Hematopoietic multipotent progenitor cell treated with erythropoietin and hydrocortisone succinate and interleukin-3 and kit ligand, for 6 days (in vitro differentiated cells): ENCODE measurements at regions not wholly inside any gene's neighbourhood (a gene's known extent, or its start where the extent isn't known, plus 50 kb on each side); places are given as distances from the start of the nearest gene placed in this dataset.

Experiments used
- DNase-seq: peaks from one replicate; pipeline ENCODE4 v3.0.0-alpha.2; 2015

DNA sequence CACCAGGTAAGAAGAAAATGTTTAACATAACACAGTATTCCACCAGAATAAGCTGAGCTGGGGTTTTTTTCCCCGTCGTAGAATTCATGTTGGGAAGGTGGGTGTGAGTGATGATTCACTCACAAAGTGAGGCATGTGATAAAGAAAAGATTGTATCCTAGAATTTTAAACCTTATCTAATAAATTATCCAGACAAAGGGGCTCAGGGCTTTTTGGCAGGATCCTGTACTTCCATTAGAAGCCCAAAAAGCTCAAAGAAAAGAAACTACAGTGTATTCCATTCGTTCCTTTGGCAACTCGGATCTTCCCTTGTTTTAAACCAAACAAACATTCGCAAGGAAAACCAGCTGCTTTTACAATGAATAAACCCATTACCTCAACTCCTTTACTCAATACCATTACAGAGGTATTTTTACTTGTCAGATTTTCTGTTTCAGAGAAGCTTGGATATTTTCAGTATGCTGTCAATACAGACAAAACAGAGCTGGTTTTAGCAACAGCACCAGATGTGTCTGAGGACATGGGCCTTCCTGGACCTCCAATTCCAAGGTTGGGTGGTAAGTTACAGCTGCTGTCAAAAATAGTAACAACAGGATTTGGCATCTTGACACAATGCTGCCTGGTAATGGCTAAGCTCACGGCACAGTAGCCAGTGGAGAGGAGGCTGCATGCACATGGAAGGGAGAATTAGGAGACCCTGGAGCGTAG, 159.9 kb upstream of the RUNX1 start:
- DNase-seq = no peak

DNA sequence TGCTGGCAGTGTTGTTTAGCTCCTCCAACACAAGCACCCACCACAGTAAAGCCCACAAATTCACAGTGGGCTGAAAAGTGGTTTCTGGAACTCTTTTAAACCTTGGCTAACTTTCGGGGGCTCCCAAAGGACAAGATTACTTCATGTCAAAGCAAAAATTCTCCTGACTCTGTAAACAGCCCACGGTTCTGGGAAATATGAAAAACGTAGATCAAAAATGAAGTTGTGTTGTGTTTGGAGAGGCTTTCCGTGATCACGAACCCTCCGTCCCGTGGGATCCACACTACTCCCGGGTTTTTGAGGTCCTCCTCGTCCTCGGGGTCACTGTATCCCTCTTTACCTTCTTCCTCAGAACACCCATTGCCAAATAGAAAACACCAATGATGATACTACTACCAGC, 159.0 kb upstream of the RUNX1 start:
- DNase-seq = no peak

DNA sequence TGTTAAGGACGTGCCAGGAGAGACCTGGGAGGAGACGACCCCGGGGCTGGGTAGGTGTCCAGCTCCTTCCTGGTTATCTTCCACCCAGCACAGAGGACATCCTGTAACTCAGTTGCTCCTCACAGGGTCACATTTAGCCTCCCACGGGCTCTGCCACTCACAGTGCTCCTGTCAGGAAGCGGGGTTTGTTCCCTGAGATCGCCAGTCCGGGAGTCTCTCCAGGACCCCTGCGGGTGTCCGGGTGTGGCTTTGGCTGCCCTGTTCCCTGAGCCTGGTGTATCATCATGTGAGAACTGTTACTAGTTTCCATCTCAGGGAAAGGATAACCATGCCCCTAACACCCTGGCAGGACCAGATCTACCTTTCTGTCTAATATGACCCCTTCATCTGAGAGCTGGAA, 158.2 kb upstream of the RUNX1 start:
- DNase-seq = no peak

DNA sequence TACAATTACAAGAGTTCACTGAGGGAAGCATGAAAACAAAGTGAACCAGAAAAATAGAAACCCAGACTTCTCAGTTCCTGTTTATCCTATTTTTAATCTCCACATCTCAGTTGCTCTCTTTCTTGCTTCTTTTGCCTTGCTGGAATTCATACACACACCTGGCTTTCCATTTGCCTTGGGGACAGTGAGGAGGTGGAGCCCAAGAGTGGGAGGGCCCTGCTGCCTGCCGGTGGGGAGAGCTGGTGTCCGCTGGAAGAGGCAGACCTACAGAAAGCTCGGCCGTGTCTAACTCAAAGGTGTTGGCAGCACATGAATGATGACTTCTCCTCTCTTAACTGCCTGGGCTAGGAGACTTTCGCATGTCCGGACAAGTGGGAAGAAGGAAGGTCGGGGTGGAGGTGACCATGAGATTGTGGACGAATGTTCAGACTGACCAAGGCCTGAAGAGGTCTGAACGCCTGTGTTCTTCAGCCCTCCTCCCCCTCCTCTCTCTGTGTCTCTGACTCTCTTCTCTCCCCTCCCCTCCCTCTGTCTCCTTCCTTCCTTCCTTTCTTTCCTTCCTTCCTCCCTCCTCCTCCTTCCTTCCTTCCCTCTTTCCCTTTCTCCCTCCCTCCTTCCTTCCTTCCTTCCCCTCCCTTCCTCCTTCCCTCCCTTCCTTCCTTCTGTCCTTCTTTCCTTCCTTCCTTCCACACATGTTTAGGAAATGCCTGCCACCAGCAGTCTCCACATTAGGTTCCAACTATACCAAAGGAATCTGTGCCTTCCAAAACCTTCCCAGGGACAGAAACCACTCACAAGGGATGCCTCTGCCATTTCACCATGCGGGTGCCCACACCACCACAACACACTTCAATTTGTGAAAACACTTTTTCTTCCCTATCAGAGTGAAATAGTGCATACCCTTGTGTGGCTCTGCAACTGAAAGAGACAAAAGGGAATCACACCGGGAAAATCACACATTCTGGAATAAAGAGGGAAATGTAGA, 157.3 kb upstream of the RUNX1 start:
- no peak for DNase-seq

DNA sequence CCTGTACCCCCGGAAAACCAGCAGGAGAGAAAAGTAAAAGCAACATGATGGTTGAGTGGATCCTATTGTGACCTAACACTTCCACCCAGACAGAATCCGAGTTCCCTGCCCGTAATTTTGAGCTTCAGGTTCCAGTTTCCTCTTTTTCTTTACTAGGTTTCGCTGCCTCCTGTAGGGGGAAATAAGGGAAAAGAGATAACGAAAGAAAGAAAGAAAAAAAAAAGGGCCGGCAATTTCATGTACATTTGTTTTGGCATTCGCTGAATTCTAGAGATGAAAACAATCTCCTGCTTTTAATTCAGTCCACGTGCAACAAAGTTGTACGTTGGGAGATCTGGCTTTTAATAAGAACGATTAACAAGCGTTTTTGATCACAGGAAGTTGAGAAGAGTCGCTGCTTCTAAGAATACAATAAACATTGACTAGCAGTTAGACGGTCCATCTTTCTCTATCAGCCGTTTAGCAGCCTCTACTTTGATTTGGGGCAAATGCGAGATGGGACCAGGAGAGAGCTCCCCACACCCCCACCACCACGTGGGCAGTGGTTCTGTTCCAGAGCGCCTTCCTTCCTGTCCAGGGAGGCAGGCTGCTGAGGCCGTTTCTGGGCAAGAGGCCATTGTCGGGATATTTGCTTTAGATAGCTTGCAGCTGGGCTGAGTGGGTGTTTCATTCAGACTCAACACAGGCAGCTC, 155.9 kb upstream of the RUNX1 start:
- DNase-seq = peak; percentile 64

DNA sequence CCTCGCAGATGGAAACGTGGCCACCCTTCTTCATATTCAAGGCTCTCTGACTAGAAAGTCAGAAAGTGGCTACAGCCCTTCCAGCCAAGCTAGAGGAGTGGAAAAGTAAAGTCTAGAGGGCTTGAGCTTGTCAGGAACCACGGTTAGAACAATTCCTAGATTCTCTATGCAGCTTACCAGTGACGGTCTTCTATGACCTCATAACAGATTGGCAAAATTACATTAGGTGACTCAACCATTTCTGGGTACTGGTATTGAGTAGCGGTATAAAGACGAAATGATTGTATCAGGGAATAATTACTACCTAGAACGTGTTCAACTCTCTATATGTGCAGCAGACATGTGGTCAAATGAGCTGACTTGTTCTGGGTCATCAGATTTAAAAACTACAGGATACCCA, 155.0 kb upstream of the RUNX1 start:
- DNase-seq = no peak

DNA sequence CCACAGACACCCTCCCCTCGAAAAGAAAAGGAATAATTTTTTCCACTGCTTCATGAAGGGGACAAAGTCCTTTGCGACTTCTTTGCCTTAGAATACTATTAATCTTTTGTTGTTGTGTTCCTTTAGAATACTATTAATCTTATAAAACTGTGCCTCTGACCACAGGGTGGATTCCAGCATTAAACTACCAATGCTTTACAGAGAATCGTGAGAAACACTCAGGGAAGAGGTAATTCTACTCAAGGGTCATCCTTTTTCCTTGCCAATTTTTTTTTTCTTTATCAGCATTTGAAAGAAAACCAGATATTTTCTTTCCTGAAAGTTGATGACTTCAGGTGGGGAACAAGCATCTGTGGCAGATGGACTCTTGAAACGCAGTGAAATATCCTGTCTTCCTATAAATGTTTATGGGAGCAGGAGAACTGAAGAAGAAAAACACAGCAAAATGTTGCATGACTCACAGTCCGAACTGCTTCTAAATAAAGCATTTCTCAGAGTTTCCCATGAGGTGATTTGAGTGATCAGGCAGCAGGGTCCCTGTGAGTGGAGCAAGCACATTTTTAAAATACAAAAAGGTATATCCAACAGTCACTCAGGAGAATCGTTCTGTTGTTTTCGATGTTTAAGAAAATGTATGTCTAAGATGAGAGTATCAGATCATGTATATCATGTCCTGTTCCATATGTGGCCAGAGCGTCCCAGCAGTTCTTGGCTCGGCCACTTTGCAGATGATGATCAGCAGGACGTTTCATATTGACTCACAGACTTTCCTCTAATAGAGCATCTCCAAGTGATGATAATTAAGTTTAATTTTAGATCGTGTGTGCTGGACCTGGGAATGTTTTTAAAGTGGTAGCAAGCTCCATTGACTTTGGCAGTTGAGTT, 154.2 kb upstream of the RUNX1 start:
- no peak for DNase-seq

DNA sequence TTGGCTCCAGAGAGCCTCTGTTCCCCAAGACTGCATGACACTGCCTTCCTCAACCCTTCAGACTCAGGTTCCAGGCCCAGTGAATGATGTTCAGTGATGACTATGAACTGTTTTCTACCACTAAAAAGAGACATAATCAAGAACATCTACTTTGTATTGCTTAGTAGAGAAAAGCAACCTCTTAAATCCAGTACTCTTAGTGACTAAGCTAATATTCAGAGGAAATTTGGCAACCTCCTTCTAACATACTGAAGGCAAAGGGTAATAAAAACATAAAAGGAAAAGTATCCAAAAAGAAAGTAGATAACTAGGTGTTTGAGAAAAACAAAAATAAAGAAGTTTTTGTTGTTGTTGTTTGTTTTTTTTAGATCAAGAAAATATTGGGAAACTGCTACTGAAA, 153.3 kb upstream of the RUNX1 start:
- DNase-seq = no peak

DNA sequence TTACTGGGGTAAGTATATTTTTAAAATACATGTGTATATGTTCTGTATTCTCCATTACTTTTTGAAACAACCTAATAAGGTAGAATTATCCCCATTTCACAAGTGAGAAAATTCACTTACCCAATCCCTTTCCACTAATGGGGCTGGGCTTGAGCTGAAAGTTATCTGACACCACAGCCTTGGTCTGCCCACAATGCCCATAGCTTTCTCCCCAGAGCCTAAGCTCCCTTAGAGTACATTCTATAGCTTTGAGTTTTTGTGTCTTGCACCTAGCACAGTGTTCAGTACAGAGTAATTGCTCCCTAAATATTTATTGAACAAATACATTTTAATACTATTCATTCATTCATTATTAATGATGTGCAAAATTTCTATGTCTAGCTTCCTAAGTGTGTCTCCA, 152.7 kb upstream of the RUNX1 start:
- DNase-seq = no peak

DNA sequence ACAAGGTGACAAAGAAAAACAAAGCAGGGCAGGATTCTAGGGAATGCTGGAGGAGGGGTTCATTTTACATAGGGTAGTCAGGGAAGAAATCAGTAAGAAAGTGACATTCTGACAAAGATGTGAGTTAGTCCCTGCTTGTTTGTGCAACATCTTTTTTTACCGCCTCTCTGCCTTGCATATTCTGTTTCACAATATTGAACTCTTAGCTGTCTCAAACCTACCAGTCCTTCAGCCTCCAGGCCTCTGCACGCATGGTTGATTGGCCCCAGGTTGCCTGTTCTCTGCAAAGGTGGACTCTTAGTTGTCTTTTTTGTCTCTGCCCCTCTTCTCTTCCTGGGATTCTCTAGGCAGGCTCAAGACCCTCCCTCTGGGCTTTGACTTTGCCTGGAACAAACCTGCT, 152.2 kb upstream of the RUNX1 start:
- DNase-seq = no peak

DNA sequence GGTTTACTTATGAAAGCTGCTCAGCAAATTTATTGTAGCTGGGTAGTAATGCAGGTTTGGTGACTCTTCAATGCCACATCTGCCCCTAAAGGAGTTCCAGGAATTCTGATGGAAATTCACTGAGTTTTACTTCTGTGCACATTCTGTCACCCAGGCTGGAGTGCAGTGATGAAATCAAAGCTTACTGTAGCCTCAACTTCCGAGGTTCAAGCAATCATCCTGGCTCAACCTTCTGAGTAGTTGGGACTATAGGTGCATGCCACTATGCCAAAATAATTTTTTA, 150.6 kb upstream of the RUNX1 start:
- DNase-seq = no peak

DNA sequence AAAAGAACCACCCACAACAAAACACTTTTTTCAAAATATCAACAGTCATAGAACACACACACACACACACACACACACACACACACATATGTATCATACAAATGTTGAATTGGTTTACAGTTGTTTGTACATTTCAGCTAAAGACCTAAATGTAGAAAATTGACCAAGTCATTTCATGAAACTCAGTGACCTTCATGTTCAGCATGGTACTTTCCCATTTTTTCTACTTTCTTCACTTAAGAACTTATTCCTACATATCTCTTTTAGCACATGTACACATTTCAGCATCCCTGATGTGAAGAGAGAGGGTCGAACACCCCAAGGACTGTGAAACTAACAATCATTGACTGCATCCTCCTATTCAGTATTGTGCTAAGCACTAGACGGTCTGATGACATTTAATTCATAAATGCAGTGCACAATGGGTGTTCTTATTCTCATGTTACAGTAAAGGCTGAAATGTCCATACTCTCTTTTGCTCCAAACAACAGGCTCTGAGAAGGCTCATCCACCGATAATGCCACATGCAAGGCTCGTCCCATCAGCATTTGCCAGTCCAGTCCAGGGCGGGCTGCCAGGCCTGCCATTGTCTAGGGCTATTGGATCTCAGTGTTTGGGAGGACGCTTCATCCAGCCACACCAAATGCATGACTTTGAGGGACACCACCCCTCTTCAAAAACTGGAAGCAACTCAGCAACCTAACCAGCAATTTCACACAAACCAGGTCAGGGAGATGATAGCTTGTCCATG, 150.1 kb upstream of the RUNX1 start:
- DNase-seq = no peak

DNA sequence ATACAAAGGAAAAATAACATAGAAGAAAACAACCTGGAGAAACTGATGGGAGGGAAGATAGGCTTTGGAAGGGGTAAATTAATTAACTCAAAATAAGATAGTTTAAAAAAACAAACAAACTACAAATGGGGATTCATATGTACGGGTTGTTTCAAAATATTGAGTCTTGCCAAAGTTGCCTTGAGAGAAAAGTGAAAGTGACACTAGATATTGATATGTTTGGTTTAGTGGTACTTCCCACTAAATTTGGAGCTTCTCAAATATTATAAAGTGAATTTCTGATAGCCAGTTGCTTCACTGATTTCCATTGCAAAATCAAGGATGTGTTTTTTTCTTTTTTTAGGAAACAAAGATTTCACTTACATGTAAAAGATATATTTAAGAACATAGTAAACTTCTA, 149.5 kb upstream of the RUNX1 start:
- no peak for DNase-seq

DNA sequence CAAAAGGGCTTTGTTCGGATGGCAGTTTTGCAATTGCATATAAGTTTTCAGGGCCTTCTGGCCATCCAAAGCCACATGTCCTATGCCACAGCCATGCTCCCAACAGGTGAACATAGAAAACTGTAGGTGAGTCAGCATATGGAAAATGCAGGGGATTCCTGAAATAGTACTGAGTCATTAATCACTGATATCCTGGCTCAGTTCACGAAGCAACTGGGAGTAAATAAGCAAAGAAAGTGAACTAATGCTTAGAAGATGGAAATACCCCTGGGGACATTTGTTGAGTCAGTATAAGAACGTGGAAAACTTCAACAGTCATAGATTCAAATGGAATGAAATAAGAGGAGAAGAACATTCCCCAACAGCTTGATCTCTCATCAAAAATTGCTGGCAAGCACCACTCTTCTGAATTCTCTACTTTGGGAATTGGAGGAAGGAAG, 148.9 kb upstream of the RUNX1 start:
- no peak for DNase-seq

DNA sequence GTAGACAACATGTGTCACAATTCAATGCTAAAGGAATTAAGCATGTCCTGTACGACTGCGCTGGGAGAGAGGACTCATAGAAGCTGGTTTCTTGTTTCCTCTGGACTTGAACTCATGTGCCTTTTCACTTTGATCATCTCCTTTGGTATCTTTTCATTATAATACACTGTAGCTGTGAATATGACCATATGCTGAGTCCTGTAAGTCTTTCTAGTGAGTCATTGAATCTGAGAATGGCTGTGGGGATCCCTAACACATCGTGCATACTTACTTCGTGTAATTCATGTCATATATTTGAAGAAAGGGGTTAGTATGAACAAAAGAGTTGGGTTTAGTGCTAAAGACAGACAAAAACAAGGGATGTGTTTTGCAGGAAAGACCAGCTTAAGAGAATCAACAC, 148.1 kb upstream of the RUNX1 start:
- no peak for DNase-seq

DNA sequence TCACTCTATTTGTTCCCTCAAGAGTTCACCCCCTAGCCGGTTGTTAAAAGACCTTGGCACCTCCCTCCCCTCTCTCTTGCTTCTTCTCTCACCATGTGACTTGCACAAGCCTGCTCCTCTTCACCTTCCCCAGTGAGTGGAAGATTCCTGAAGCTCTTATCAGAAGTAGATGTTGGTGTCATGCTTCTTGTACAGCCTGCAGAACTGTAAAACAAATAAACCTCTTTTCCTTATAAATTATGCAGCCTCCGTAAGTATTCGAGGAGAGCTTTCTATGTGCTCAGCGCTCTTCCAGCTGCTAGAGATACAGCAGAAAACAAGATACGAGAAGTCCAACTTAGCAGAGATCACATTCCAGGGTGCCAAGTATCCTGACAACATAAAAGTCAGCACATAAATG, 147.0 kb upstream of the RUNX1 start:
- DNase-seq = no peak

DNA sequence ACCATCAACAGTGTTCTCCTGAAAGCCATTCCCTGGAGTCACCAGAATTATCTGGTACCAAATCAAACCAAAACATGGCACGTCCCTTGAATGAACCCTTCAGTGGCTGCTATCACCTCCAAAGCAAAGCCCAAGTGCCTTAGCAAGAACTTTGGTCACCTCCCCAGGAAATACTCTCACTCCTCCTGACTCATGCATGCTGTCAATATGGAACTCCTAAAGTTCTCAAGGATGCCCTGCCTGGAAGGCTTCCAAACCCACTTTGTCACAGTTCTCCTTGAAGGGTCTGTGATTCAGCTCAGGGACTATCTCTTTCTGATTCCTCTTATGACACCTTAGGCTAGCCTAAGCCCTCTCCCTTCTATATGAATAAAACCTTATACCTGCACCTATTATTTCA, 146.1 kb upstream of the RUNX1 start:
- DNase-seq = no peak

DNA sequence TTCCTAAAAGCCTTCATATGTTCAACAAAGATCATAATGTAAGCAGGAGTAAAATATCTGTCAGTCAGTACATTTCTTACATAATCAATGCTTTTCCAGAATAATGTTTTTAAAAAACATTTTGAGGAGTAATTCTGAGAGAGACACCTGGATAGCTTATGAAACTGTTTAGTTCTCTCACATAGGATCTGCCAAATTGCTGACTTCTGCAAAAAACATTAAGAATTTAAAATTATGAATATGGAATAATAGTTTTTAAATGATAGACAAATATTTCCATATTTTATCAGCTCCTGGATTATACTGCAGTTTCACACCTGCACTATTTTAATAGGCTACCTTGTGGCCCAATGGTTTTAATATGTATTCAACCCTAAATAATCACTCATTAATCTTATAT, 142.7 kb upstream of the RUNX1 start:
- DNase-seq = no peak

DNA sequence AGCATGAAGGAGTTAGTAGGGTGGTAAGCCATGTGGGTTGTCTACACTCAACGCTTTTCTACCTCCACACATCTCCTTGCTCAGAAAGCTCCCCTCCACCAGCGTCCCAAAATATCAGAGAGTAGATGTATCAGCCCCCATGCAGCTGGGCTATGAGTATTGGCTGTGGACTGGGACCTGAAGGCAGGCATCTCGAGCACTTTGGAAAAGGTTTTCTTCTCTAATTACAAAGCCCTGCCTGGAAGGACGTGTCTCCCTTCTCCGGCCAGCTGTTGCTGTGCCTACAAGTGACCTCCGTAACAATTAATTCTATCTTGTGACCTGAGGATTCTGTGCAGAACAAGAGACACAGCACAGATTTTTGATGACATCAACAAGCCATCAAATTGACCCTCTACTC, 142.0 kb upstream of the RUNX1 start:
- DNase-seq = no peak

DNA sequence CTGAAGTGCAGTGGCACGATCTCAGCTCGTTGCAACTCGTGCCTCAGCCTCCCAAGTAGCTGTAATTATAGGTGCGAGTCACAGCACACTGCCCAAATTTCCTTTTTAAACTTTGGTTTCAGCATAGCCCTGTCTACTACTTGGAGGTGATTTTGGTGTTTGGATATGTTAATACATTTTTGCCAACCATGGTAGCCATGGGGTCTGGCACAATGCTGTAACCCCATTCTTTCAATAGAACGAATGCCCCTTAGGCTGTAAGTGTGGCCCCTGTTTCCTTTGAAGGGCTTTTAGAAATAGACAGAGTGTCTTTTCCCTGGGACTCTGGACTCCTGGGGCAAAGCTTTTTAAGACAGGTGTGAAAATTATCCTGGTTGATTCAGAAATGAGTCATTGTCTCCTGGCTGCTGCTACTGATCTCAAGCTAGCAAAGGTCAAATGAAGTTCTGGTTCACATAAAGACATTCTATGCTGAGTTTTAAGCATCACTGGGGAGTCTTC, 141.1 kb upstream of the RUNX1 start:
- no peak for DNase-seq

DNA sequence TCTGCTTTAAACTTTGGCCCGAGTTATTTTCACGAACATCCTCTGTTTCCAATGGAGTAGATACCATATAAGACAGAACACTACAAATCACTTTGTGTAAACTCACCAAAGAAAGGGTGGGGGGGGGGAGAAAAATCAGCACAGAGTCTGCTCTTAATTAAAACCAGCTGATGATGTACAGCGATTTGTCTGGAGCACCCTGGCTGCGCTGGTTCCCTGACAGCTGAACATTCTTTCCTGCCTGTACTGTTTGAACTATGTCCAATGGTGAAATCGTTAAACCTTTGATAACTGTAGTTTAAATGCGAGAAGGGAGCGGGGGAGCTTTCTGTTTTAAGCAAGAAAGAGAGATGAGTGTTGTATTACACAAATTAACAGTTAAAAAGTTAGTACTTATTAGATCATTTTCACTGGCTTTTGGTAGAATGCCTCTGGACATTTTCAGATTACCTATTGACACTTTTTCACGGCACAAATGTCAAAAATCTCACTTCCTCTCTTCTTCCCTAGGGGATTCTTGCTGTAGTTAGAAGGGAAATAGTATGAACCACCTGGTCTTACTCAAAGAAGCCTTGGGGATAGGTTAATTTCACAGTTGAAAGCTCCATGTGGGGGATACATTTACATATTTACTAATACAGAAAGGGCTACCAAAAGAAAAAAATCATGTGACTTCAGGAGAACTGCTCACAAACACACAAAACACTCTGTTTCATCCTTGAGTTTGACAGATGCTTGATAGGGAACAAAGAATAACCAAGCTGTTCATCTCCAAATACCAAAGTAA, 140.2 kb upstream of the RUNX1 start:
- no peak for DNase-seq
